ENCODE measurements at regions not wholly inside any gene's neighbourhood (a gene's known extent, or its start where the extent isn't known, plus 50 kb on each side); places are given as distances from the start of the nearest gene placed in this dataset.

DNA sequence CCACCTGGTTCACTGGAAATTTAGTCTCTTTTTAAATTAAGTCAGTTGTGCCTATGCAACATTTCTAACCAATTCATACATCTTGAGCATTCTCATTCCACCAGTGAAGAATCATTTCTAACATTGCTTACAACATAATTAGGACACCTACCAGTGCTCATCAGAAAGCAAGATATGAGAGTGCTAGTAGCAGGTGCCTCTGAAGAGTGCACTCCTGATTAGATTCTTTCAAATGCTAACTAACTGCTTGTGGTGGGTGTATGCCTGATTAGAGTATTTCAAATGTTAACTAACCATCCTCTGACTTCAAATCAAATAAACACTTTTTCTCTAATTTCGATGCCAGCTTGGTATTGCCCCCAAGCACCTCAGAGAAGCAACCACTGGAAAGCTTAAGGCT is 124.3 kb upstream of the DNAJC10 start:
- no peaks in the 10 kb centered on the region for H3K9me2 ChIP-seq (replicated peaks; ENCODE audit: insufficient read depth, low read length)
- no peaks in the 10 kb centered on the region for H3K4me1 ChIP-seq (ENCODE audit: low read length)
- no peaks in the 10 kb centered on the region for H4K20me1 ChIP-seq (ENCODE audit: insufficient read depth, low read length)
- H3K4me3 ChIP-seq (ENCODE audit: low read length): no peak overlapping the region
- H3K27me3 ChIP-seq (replicated peaks; ENCODE audit: insufficient read depth, low read length): no peaks in the 10 kb centered on the region
- no peaks in the 10 kb centered on the region for H3K79me2 ChIP-seq (ENCODE audit: low read length)
- TF ChIP-seq EZH2phosphoT487 (IDR thresholded peaks at IDR 0.05; ENCODE audit: low read length): no peak
- no peak for TF ChIP-seq EZH2 (optimal IDR thresholded peaks at IDR 0.05; ENCODE audit: low read depth, low read length)
- no peak for TF ChIP-seq CTCF (IDR thresholded peaks at IDR 0.05; ENCODE audit: low read length)
- H3K9me3 ChIP-seq (replicated peaks; ENCODE audit: insufficient read depth, low read length): no peaks in the 10 kb centered on the region
- H3K36me3 ChIP-seq (replicated peaks; ENCODE audit: insufficient read depth, low read length): no peaks in the 10 kb centered on the region
- no peak overlapping the region for H3K9ac ChIP-seq (ENCODE audit: low read length)
- DNase-seq: no peak
- no peaks in the 10 kb centered on the region for H3F3A ChIP-seq (ENCODE audit: insufficient read depth, low read length)
- H3K4me2 ChIP-seq (ENCODE audit: low read depth, low read length): no peak overlapping the region
- no peak overlapping the region for H2AFZ ChIP-seq (ENCODE audit: low read length)
- H3K27ac ChIP-seq (ENCODE audit: low read length): no peak overlapping the region

DNA sequence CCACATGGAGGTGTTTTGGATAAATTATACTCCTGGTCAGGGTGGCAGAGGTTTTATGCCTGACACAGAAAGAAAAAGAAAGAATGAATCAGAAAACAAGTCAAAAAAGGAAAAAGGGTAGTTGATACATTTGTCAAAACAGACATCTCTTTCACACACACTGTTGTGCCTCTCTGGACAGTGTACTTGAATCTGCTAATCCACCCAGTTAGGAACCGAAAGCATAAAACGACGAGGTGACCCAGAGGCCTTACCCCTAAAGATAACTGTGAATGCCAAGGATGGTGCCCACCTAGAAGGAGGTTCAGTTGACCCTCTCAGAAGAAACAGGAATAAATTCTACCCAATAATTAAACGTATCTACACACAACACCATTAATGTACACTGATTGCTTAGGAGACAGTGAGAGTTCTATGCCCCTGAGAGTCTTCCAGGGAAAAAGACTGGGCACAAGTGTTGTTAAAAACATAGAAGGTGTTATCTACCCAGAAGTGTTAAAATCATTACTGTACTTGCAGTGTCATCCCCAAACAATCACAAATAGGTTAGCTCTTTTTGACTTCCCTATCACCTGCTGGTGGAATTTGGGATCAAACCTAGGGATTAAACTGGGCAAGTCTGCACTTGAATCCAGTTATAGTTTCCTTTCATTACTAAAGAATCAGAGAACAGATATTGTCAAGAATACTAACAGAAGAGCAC is 123.2 kb upstream of the DNAJC10 start:
- Histone ChIP-seq H3F3A (ENCODE audit: insufficient read depth, low read length) (no peaks in the 10 kb centered on the region), H3K27me3 (replicated peaks; ENCODE audit: insufficient read depth, low read length) (no peaks in the 10 kb centered on the region), H3K4me3 (ENCODE audit: low read length) (no peak overlapping the region), H3K36me3 (replicated peaks; ENCODE audit: insufficient read depth, low read length) (no peaks in the 10 kb centered on the region), H3K4me2 (ENCODE audit: low read depth, low read length) (no peak overlapping the region), H4K20me1 (ENCODE audit: insufficient read depth, low read length) (no peaks in the 10 kb centered on the region), H2AFZ (ENCODE audit: low read length) (no peak overlapping the region), H3K9me2 (replicated peaks; ENCODE audit: insufficient read depth, low read length) (no peaks in the 10 kb centered on the region), H3K27ac (ENCODE audit: low read length) (no peak overlapping the region), H3K79me2 (ENCODE audit: low read length) (no peaks in the 10 kb centered on the region), H3K4me1 (ENCODE audit: low read length) (no peaks in the 10 kb centered on the region), H3K9ac (ENCODE audit: low read length) (no peak overlapping the region), H3K9me3 (replicated peaks; ENCODE audit: insufficient read depth, low read length) (no peaks in the 10 kb centered on the region)
- TF ChIP-seq CTCF (IDR thresholded peaks at IDR 0.05; ENCODE audit: low read length) (no peak), EZH2phosphoT487 (IDR thresholded peaks at IDR 0.05; ENCODE audit: low read length) (no peak), EZH2 (optimal IDR thresholded peaks at IDR 0.05; ENCODE audit: low read depth, low read length) (no peak)
- no peak for DNase-seq

DNA sequence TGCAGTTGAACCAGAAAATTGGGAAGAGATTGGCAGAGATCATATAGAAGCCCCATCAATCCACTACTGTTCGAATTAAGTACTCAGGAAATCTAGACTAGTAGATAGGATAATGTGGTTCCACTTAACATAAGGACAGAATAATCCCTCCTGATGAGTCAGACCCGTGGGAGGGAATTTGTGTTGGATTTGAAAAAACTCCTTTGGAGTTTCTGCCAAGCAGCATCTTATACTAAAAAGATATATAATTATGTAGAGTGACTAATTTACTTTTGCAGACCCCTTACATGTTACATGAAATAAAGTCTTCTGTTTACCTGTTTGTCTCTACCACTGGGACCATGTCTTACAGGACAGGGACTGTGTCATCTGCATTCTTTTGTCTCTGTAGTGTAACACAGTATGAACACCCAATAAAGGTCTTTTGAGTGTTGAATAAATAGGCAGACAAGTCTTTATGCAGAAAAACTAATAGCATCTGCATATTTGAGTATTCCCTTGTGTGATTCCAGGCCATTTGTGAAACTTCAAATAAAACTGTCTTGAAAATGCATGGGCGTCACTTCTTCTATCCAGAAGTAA is 122.6 kb upstream of the DNAJC10 start:
- H3K9me3 ChIP-seq (replicated peaks; ENCODE audit: insufficient read depth, low read length): no peaks in the 10 kb centered on the region
- DNase-seq: no peak
- H3K4me3 ChIP-seq (ENCODE audit: low read length): no peak overlapping the region
- H3K9ac ChIP-seq (ENCODE audit: low read length): no peak overlapping the region
- no peaks in the 10 kb centered on the region for H3K9me2 ChIP-seq (replicated peaks; ENCODE audit: insufficient read depth, low read length)
- H3K27me3 ChIP-seq (replicated peaks; ENCODE audit: insufficient read depth, low read length): no peaks in the 10 kb centered on the region
- H3K79me2 ChIP-seq (ENCODE audit: low read length): no peaks in the 10 kb centered on the region
- no peaks in the 10 kb centered on the region for H3K36me3 ChIP-seq (replicated peaks; ENCODE audit: insufficient read depth, low read length)
- H4K20me1 ChIP-seq (ENCODE audit: insufficient read depth, low read length): no peaks in the 10 kb centered on the region
- H2AFZ ChIP-seq (ENCODE audit: low read length): no peak overlapping the region
- H3K4me1 ChIP-seq (ENCODE audit: low read length): no peaks in the 10 kb centered on the region
- H3K27ac ChIP-seq (ENCODE audit: low read length): no peak overlapping the region
- TF ChIP-seq EZH2 (optimal IDR thresholded peaks at IDR 0.05; ENCODE audit: low read depth, low read length): no peak
- no peak for TF ChIP-seq CTCF (IDR thresholded peaks at IDR 0.05; ENCODE audit: low read length)
- no peak for TF ChIP-seq EZH2phosphoT487 (IDR thresholded peaks at IDR 0.05; ENCODE audit: low read length)
- H3F3A ChIP-seq (ENCODE audit: insufficient read depth, low read length): no peaks in the 10 kb centered on the region
- H3K4me2 ChIP-seq (ENCODE audit: low read depth, low read length): no peak overlapping the region

All from MM.1S (cell line).